Right hindlimb (tissue), 1 donor: ENCODE measurements at regions not wholly inside any gene's neighbourhood (a gene's known extent, or its start where the extent isn't known, plus 50 kb on each side); places are given as distances from the start of the nearest gene placed in this dataset.
A peak's percentile ranks its signal among the peaks of the same experiment; 100 is the strongest.

Experiments used
- DNase-seq: peaks from one replicate; pipeline ENCODE4 v3.0.0-alpha.2; 2018

DNA sequence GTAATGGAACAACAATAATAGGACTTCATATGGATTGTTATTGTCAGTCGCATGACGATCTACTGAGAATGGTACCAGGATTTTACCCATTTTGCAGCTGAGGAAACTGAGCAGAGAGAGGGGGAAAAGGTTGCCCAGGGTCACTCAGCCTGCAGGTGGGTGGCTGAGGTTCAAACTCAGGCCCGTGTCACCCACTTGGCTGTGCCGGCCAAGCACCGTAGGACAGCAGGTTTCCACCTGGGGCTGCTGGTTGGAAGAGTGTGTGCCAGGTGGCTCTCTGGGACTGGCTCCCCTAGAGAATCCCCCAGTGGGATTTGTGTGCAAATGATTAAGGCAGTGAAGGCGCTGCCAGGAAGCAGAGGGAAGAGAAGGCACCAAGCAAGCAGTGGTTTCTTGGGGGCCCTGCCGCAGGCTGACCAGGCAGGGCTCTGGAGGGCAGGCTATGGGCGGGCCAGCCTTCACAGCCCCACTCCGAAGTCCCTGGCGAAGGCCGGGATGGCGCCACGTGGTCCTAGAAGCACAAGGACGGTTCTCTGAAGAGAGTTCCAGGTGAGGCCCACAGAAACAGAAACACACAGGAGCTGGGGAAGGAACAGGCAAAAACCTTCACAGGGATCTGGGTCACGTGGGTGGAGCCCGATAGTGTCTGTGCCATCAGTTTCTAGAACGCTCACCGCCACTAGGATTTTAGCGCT is 163.5 kb downstream of the IRF8 start:
- DNase-seq, result peak; percentile 8

- peak; percentile 32 for DNase-seq
Observed at GRCh38 chr16:86063760-86064405, 164.9 kb downstream of the IRF8 start.

DNA sequence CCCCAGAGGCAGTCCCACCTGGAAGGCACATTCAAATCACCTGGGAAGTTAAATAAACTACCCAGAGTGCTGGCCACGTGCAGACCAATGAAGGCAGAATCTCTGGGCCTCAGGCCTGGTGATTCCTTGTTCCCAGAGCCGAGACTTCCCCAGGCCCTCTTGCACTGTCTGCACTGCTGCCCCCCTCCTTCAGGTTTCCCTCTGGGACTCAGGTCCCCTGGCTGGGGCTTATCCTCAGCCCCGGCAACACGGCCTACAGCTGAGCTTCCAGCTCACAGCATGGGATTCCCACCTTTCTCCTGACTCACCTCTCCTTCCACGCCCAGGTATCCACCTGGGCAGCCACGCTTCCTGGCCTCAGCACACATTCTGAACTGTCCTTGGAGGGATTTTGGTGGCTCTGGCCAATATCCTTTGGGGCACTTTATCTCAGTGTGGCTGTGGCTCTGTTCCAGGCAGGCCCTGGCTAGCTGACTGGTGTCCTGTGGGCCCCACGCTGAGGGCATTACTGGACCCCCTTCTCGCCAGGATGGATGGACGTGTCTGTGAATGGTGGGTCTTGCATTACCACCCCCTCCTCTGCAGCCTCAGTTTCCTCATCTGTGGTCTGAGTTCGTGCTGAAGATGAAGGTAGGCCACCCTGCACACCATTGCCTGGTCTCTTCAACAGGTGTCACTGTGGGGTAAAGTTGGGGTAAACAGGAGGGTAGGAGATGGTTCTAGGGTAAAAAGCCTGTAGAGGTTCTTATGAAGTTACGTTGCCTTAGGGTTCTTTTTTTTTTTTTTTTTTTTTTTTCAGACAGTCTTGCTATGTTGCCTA is 165.7 kb downstream of the IRF8 start:
- DNase-seq, result peak; percentile 7

DNA sequence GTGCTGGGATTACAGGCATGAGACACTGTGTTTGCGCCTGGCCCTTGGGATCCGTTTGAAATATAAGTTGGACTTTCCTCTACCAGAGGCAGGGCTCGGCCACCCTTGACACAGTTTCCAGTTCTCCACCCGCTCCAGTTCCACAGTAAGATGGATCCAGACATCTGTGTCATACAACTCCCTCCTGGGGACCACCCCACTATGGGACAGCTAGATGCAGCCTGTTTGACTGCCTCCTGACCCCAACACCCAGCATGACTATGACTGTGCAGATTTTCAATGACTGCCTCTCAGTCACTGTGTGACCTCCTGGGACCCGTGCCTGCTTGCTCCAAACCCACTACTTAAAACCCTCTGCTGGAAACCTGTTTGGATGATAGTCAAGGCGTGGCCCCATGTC is 166.7 kb downstream of the IRF8 start:
- no peak for DNase-seq

GRCh38 chr16:86066811-86067210 is 167.8 kb downstream of the IRF8 start:
- DNase-seq, result no peak

GRCh38 chr16:86067516-86067915 is 168.6 kb downstream of the IRF8 start:
- DNase-seq, result no peak

DNA sequence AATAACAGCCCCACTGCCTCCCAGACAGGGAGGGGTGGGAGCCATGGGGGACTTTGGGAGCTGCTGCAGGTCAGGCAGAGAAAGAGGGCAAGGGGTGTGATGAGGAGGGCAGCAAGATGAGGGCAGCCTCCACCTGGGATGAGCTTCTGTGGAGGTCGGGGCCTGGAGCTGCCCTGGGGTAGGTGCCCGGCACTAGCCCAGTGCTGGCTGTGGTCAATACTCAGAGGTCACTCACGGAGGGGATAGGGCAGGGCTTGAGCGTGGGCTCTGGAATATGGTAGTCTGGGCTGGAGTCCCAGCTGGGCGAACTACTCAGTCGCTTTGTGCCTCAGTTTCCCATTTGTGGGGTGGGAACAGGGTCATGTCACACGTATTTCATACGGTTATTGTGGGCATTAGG is 169.0 kb downstream of the IRF8 start:
- no peak for DNase-seq

- no peak for DNase-seq
Observed at GRCh38 chr16:86068722-86069121, 169.8 kb downstream of the IRF8 start.

GRCh38 chr16:86069736-86070298 is 170.9 kb downstream of the IRF8 start:
- DNase-seq, result no peak

DNA sequence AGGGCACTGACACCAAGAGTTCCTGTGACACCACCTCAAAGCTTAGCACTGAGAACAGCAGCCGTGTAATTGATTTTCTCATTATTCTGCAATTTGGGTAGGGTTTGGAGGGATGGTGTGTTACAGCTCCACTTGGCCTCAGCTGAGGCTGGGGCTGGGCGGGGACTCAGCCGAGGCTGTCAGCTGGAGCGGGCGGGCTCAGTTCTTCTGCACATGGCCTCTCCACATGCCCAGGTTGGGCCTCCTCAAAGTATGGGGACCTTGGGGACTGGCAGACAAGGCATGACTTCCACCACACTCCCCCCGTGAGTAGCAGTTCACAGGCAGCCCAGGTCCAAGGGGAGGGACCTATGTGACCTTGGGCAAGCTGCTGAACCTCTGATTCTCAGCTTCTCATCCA is 171.5 kb downstream of the IRF8 start:
- no peak for DNase-seq

- DNase-seq, result no peak
Observed at GRCh38 chr16:86070971-86071370, 172.0 kb downstream of the IRF8 start.

- DNase-seq, result no peak
Observed at GRCh38 chr16:86071611-86072240, 172.8 kb downstream of the IRF8 start.

- DNase-seq, result peak; percentile 73
Observed at GRCh38 chr16:86072328-86073102, 173.6 kb downstream of the IRF8 start.

- DNase-seq, result peak; percentile 5
Observed at GRCh38 chr16:86073103-86073625, 174.2 kb downstream of the IRF8 start.

GRCh38 chr16:86073763-86074493 is 175.0 kb downstream of the IRF8 start:
- DNase-seq, result no peak

GRCh38 chr16:86074651-86075487 is 175.9 kb downstream of the IRF8 start:
- DNase-seq, result no peak

DNA sequence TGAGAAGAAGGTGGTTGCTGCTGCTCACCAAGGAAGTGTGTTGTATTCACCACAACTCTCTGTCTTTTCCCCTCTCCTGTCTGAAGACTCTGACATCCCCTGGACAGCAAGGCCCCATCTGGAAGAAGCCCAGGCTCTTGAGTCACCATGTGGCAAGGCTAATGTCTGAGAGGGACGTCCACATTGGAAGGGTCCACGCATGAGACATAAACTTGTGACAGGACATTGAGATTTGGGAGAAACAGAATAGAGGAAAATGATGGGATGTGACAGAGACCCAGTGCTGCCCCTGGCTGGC is 176.5 kb downstream of the IRF8 start:
- DNase-seq, result no peak

DNA sequence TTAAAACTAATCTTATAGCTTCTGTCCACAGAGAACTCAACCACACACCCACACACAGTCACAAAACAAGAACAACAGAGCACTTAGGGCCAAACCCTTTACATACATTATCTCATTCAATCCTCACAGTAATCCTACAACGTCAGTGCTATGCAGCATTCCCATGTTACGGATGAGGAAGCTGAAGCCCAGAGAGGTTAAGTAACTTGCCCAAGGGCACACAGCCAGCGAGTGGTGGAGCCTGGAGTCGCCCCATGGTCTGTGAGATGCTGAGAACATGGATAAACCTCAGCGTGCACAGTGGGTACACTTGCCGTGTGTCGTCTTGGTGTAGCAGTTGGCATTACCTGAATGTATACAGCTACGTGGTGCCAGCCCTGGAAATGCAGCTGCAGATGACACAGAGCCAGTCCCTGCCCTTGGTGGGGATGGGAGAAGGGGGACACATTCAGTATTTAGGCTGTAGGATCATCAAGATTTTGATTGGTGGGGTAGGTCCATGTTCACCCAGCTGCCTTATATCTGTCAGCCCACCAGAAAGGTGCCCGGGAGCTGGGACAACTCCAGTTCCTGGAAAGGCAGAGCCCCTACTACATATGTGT is 177.0 kb downstream of the IRF8 start:
- no peak for DNase-seq

- DNase-seq, result no peak
Observed at GRCh38 chr16:86076606-86077005, 177.6 kb downstream of the IRF8 start.
